Stomach (tissue), 8 donors: ENCODE measurements at regions not wholly inside any gene's neighbourhood (a gene's known extent, or its start where the extent isn't known, plus 50 kb on each side); places are given as distances from the start of the nearest gene placed in this dataset.

Source experiments
- DNase-seq, 2 donors: peaks; one replicate each; pipeline versions ENCODE4 v3.0.0 to v3.0.0-alpha.2; 2013 to 2019
- H3K27ac ChIP-seq, 5 donors: fragments of 200-600 bp in 4 of 5; sonication (generic) in 4 of 5; one replicate each; pipeline ENCODE4 v1.5.1; 2013 to 2019; ENCODE audit warnings: mild to moderate bottlenecking in 1 of 5, moderate library complexity in 1 of 5
- H3K27me3 ChIP-seq, 3 donors: fragments of 200-600 bp; sonication (generic); one replicate each; pipeline ENCODE4 v1.5.1; 2017 to 2019; ENCODE audit warnings: mixed run types in 1 of 3
- H3K36me3 ChIP-seq, 4 donors: fragments of 200-600 bp; sonication (generic); 1 replicate in 3 of 4; 2 replicates in 1 of 4; pipeline ENCODE4 v1.5.1; 2016 to 2019
- H3K4me1 ChIP-seq, 4 donors: fragments of 200-600 bp; sonication (generic); one replicate each; pipeline ENCODE4 v1.5.1; 2016 to 2019
- H3K4me3 ChIP-seq, 4 donors: fragments of 200-600 bp; sonication (generic) in 3 of 4; one replicate each; pipeline ENCODE4 v1.5.1; 2016 to 2019; ENCODE audit warnings: mild to moderate bottlenecking in 1 of 4
- H3K9me3 ChIP-seq, 4 donors: fragments of 200-600 bp; sonication (generic); one replicate each; pipeline ENCODE4 v1.5.1; 2016 to 2019
- CTCF ChIP-seq, 7 experiments: fragments of 450-650 bp in 4 of 7; fragments of 200-600 bp in 3 of 7; sonication (generic) in 3 of 7; IDR thresholded peaks; one replicate each; pipeline ENCODE4 v1.5.1; 2016 to 2019; ENCODE audit warnings: antibody characterized with exemption in 7 of 7, control low read depth in 2 of 7, mild to moderate bottlenecking in 1 of 7
- EP300 ChIP-seq: sonication (generic); formaldehyde crosslinking; IDR thresholded peaks from one replicate; pipeline ENCODE4 v1.6.1; 2017; ENCODE audit warnings: antibody characterized with exemption
- POLR2A ChIP-seq, 4 donors: fragments of 450-650 bp; IDR thresholded peaks; one replicate each; pipeline ENCODE4 v1.6.1; 2016; ENCODE audit warnings: antibody characterized with exemption in 4 of 4, control low read depth in 2 of 4, mild to moderate bottlenecking in 1 of 4, moderate library complexity in 1 of 4
- POLR2AphosphoS5 ChIP-seq, 3 donors: sonication (generic); formaldehyde crosslinking; IDR thresholded peaks; one replicate each; pipeline ENCODE4 v1.6.1; 2016; ENCODE audit warnings: antibody characterized with exemption in 3 of 3
- WGBS, 5 donors: extraction: QIAGEN DNeasy Blood & Tissue Kit in 3 of 5; methylation state at CpG; one replicate each; pipeline versions ENCODE4 v1.1.5 to v1.1.7; 2013 to 2018; 5-methylcytosine and 5-hydroxymethylcytosine counted together
- intact Hi-C: fragments of 100-400 bp; cut with DNase I; formaldehyde crosslinking; loops from one replicate; pipeline ENCODE4 v1.15.1; 2023; ENCODE audit warnings: low total_unique reads
- donor health status: healthy with polysubstance abuse.
- donor health status: Bipolar disorder and iron deficiency.
- donor health status: healthy.

GRCh38 chr7:46468753-46469356 is 547.8 kb upstream of the IGFBP3 start:
- H3K9me3 ChIP-seq = peaks cover 38 to 95% (median 80%) of the 10 kb centered on the region in 4 donors
- H3K4me3 ChIP-seq = no peak overlapping the region
- no peak overlapping the region for H3K27ac ChIP-seq
- TF ChIP-seq POLR2AphosphoS5 (IDR thresholded peaks at IDR 0.05) = no peak
- no peak for TF ChIP-seq CTCF (IDR thresholded peaks at IDR 0.05)
- no peak for TF ChIP-seq POLR2A (IDR thresholded peaks at IDR 0.05)
- TF ChIP-seq EP300 = no peak
- DNase-seq = peak in 1 of 2 donors; percentile 7
- H3K36me3 ChIP-seq = no peaks in the 10 kb centered on the region
- H3K4me1 ChIP-seq = no peaks in the 10 kb centered on the region
- no peaks in the 10 kb centered on the region for H3K27me3 ChIP-seq
- intact Hi-C loops = no loop called here
- 66 to 77% (median 75%) methylated on average over 6 of the region's 6 CpGs for WGBS, 5 donors

GRCh38 chr7:46463170-46463569 is 542.1 kb upstream of the IGFBP3 start:
- H3K36me3 ChIP-seq = no peaks in the 10 kb centered on the region
- H3K4me1 ChIP-seq = no peaks in the 10 kb centered on the region
- DNase-seq = no peak
- intact Hi-C loops = no loop called here
- no peaks in the 10 kb centered on the region for H3K27me3 ChIP-seq
- H3K27ac ChIP-seq = no peak overlapping the region
- H3K9me3 ChIP-seq = peaks cover 25 to 76% (median 50%) of the 10 kb centered on the region in 4 donors
- no peak for TF ChIP-seq EP300
- no peak for TF ChIP-seq POLR2A (IDR thresholded peaks at IDR 0.05)
- TF ChIP-seq POLR2AphosphoS5 (IDR thresholded peaks at IDR 0.05) = no peak
- TF ChIP-seq CTCF (IDR thresholded peaks at IDR 0.05) = no peak
- no peak overlapping the region for H3K4me3 ChIP-seq

GRCh38 chr7:46461334-46461777 is 540.3 kb upstream of the IGFBP3 start:
- no peaks in the 10 kb centered on the region for H3K27me3 ChIP-seq
- H3K36me3 ChIP-seq = no peaks in the 10 kb centered on the region
- TF ChIP-seq EP300 (no peak), POLR2A (IDR thresholded peaks at IDR 0.05) (no peak), CTCF (IDR thresholded peaks at IDR 0.05) (no peak), POLR2AphosphoS5 (IDR thresholded peaks at IDR 0.05) (no peak)
- H3K27ac ChIP-seq = no peak overlapping the region
- WGBS, 5 donors = 70 to 84% (median 74%) methylated on average over 3 of the region's 3 CpGs
- intact Hi-C loops = no loop called here
- no peak for DNase-seq
- H3K4me1 ChIP-seq = no peaks in the 10 kb centered on the region
- H3K4me3 ChIP-seq = no peak overlapping the region
- H3K9me3 ChIP-seq = peaks cover 11 to 58% (median 32%) of the 10 kb centered on the region in 4 donors

- WGBS, 5 donors = 93 to 95% (median 94%) methylated on average over 1 of the region's 1 CpG
- no peak for TF ChIP-seq POLR2A (IDR thresholded peaks at IDR 0.05)
- no peak for TF ChIP-seq EP300
- TF ChIP-seq POLR2AphosphoS5 (IDR thresholded peaks at IDR 0.05) = no peak
- TF ChIP-seq CTCF (IDR thresholded peaks at IDR 0.05) = no peak
- H3K27me3 ChIP-seq = no peaks in the 10 kb centered on the region
- H3K4me1 ChIP-seq = no peaks in the 10 kb centered on the region
- H3K36me3 ChIP-seq = no peaks in the 10 kb centered on the region
- intact Hi-C loops = no loop called here
- H3K27ac ChIP-seq = no peak overlapping the region
- no peak overlapping the region for H3K4me3 ChIP-seq
- peaks cover 3 to 44% (median 22%) of the 10 kb centered on the region in 4 donors for H3K9me3 ChIP-seq
- no peak for DNase-seq
Measured at GRCh38 chr7:46459942-46460341, 538.9 kb upstream of the IGFBP3 start.
